Inflammatory macrophage (primary cell): ENCODE measurements at regions not wholly inside any gene's neighbourhood (a gene's known extent, or its start where the extent isn't known, plus 50 kb on each side); places are given as distances from the start of the nearest gene placed in this dataset.

Experiments
- DNase-seq, 2 donors: peaks; one replicate each; pipeline ENCODE4 v3.0.0-alpha.2; 2020 to 2022

DNA sequence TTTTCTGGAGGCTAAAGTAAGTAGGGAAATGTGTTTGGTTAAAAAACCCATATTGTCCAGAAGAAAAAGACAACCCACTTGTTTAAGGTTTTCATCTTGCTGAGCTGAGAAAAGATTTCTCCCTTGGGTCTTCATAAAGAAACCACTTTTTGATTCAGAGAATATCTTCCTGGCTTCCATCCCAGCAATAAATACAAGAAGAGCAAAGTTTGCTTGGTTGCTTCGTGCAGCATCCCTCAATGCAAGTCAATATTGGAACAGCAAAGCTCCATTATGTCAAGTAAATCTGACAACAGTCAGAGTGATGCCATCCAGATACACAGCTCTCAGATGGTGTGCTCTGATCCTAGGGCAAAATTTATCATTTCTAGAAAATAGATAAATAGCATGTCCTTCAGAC lies 118.9 kb upstream of the PIRT start:
- DNase-seq = no peak

DNA sequence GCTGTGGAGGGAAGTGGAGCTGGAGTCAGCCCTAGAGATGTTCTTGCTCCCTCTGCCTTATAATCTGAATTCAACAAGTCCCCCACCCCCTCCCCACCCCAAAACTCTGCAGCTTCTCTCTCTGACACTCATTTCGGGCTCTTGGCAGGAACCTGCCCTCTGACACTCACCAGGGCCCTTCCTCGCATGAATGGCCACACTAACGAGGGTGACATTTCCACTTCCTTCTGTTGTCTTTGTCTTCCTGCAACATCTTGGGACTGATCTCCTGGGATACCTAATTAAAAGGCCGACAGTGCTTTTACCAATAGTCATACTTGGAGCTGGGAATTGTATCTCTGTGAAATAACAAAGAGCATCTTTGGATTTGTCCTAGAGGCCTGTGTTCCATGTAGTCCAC lies 106.9 kb upstream of the PIRT start:
- no peak for DNase-seq

DNA sequence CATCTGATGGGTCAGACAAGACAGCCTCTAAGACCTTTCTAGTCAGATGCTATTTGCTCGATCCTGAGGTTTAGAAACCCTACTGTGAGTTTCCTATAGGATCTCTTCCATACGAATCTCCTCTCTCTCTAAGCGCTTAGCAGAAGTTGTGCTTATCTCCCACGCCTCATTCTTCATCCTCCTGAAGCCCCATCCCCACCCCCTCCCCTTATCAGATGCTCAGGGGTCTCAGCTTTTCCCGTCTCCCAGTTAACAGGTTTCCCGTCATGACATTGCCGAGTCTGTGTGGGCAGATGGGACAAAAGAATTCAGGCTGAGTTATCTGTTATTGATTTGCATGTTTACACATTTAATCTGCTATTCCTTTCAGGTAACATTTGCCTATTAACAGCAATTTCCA lies 99.0 kb upstream of the PIRT start:
- DNase-seq = no peak

- DNase-seq = no peak
Measured at GRCh38 chr17:10932938-10933337, 95.1 kb upstream of the PIRT start.

DNA sequence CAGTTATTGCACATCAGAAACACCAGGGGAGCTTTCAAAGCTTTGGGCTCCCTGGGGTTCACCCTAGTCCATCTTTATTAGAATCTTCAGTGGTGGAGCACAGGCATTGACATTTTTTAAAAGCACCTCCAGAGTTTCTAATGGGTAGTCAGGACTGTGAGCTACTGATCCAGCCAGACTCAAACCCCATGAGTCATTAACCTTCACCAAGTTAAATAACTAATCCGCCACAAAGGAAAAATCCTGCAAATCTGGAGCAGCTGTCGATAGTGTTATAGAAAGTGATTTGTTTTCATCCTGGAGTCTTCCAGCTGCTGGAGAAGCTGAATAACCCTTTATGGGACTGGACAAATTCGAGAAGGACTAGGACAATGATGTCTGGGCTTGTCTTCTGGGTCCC lies 93.2 kb upstream of the PIRT start:
- no peak for DNase-seq

DNA sequence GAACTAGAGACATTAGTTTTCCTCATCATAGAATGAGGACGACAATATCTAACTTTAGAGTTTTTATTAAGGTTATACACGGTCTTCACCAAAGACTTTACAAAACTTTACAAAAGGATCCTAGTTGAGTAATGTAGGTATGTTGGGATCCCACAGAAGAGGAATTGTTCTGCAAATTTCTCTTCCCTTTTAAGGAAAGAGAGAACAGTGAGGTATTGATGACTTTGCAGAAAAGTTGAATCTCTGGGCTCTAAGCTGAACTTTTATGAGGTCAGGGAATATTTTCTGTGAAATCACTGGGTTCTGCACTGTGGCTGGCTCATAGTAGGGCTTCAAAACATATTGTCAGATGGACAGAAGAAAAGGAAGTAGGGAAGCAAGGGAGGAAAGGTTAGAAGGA lies 89.8 kb upstream of the PIRT start:
- DNase-seq = no peak

DNA sequence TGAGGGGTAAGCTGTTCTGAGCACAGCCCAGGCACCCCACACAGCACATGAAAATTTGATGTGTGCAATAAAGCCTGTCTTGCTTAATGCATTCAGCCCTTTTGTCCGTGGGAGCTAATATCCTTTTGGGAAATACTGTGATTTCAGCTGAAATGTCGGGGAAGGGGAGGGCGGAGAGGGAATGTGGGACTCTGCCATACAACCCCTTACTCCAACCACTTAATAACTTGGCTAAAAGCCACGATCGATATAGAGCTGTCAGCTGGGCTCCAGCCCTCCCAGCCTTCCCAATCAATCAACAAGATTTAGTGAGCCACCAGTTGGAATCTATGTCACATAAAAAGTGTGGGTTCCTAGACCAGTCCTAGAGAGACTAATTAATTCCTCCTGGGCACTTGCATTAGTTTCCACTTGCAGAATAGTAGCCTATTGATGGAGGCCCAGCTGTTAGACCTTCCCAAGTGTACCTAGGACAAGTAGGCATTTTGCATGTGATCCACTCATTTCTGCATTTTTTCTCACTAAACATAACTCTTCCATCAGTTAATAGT lies 82.7 kb upstream of the PIRT start:
- no peak for DNase-seq

GRCh38 chr17:10907370-10907769 lies 69.5 kb upstream of the PIRT start:
- DNase-seq = no peak

- DNase-seq = no peak
Measured at GRCh38 chr17:10899281-10899680, 61.4 kb upstream of the PIRT start.

- DNase-seq = no peak
Measured at GRCh38 chr17:10894220-10894619, 56.3 kb upstream of the PIRT start.

GRCh38 chr17:10888858-10889257 lies 51.0 kb upstream of the PIRT start:
- DNase-seq = no peak
